Endothelial cell of umbilical vein (primary cell): ENCODE measurements at regions not wholly inside any gene's neighbourhood (a gene's known extent, or its start where the extent isn't known, plus 50 kb on each side); places are given as distances from the start of the nearest gene placed in this dataset.

Source experiments
- BruUV-seq: library from RNA; stranded (reverse); fragments of 400-500 nt; replicated peaks from 2 replicates; lab custom pipeline; 2021; lab: Mats Ljungman, UMichigan
- CTCF ChIA-PET: fragments of 300-600, 350-600 bp; sonication (Branson Sonifier 250); formaldehyde crosslinking; loops from one replicate; lab custom pipeline; 2021; ENCODE audit warnings: antibody characterized with exemption, inconsistent platforms; lab: Charles Lee
- POLR2A ChIA-PET: fragments of 300-600, 350-600 bp; sonication (Branson Sonifier 250); formaldehyde crosslinking; loops from one replicate; lab custom pipeline; 2021; ENCODE audit warnings: antibody characterized with exemption, inconsistent platforms; lab: Charles Lee
- DNase-seq: peaks from one replicate; pipeline ENCODE4 v3.0.0-alpha.2; 2011; ENCODE audit warnings: low read depth, low spot score
- FAIRE-seq: peaks from 2 replicates; lab custom pipeline; 2011; peaks lifted over from hg19 to GRCh38; lab: Jason Lieb, UNC
- H2AFZ ChIP-seq: 2 replicates; pipeline ENCODE4 v1.6.0; 2012; ENCODE audit warnings: low read depth, low read length, control low read depth, inconsistent platforms
- H3K27ac ChIP-seq: 2 replicates; pipeline ENCODE4 v1.5.1; 2011; ENCODE audit warnings: low read depth, mild to moderate bottlenecking, control low read depth, low read length, moderate library complexity; ENCODE audit not compliant: insufficient read depth
- H3K27me3 ChIP-seq, 2 experiments: 2 replicates each; pipeline versions ENCODE4 v1.6.0 to v1.6.1; 2011; ENCODE audit warnings: low read length in 2 of 2, mixed read lengths in 1 of 2; ENCODE audit not compliant: control insufficient read depth in 2 of 2, insufficient read depth in 2 of 2
- H3K36me3 ChIP-seq, 2 experiments: 2 replicates in 1 of 2; 3 replicates in 1 of 2; pipeline ENCODE4 v1.5.1; 2011; ENCODE audit warnings: low read length in 2 of 2, mild to moderate bottlenecking in 1 of 2, moderate library complexity in 1 of 2; ENCODE audit not compliant: control insufficient read depth in 2 of 2, insufficient read depth in 2 of 2; ENCODE audit errors: extremely low read depth in 1 of 2
- H3K4me1 ChIP-seq: 3 replicates; pipeline ENCODE4 v1.5.1; 2011; ENCODE audit warnings: mild to moderate bottlenecking, low read length; ENCODE audit not compliant: control insufficient read depth, insufficient read depth; ENCODE audit errors: extremely low read depth
- H3K4me2 ChIP-seq: 2 replicates; pipeline ENCODE4 v1.6.1; 2011; ENCODE audit warnings: low read length, control low read depth, mixed read lengths; ENCODE audit not compliant: insufficient read depth
- H3K4me3 ChIP-seq, 3 experiments: fragments of 200-600 bp in 1 of 3; sonication (generic), shearing (Covaris generic) in 1 of 3; replicated peaks in 1 of 3; 2 replicates each; pipeline ENCODE4 v1.5.1; 2011 to 2016; ENCODE audit warnings: control low read depth in 3 of 3, low read length in 3 of 3, mild to moderate bottlenecking in 2 of 3, inconsistent platforms in 1 of 3, low read depth in 1 of 3, moderate library complexity in 1 of 3; ENCODE audit not compliant: insufficient read depth in 1 of 3
- H3K79me2 ChIP-seq: 2 replicates; pipeline ENCODE4 v1.6.0; 2012; ENCODE audit warnings: low read length, inconsistent platforms; ENCODE audit not compliant: control insufficient read depth, insufficient read depth
- H3K9ac ChIP-seq: replicated peaks from 2 replicates; pipeline ENCODE3; 2011; ENCODE audit warnings: low read length, control low read depth; ENCODE audit not compliant: insufficient read depth; ENCODE audit errors: extremely low read depth
- H3K9me1 ChIP-seq: replicated peaks from 3 replicates; pipeline ENCODE4 v1.6.0; 2011; ENCODE audit warnings: mild to moderate bottlenecking, low read length; ENCODE audit not compliant: control insufficient read depth, insufficient read depth; ENCODE audit errors: extremely low read depth
- H3K9me3 ChIP-seq: replicated peaks from 2 replicates; pipeline ENCODE4 v1.5.1; 2012; ENCODE audit warnings: low read length, inconsistent platforms; ENCODE audit not compliant: control insufficient read depth, insufficient read depth
- H4K20me1 ChIP-seq: replicated peaks from 2 replicates; pipeline ENCODE3; 2011; ENCODE audit warnings: mild to moderate bottlenecking, low read length; ENCODE audit not compliant: control insufficient read depth, insufficient read depth; ENCODE audit errors: extremely low read depth
- CTCF ChIP-seq, 2 donors: IDR thresholded peaks; 1 replicate in 1 of 2; 2 replicates in 1 of 2; pipeline ENCODE4 v1.5.1; 2011; ENCODE audit warnings: low read length in 2 of 2, mild to moderate bottlenecking in 2 of 2, moderate library complexity in 2 of 2, control low read depth in 1 of 2, inconsistent platforms in 1 of 2, low read depth in 1 of 2; ENCODE audit not compliant: insufficient read depth in 1 of 2; ENCODE audit errors: extremely low read depth in 1 of 2
- EZH2 ChIP-seq: IDR thresholded peaks from 2 replicates; pipeline ENCODE4 v1.6.1; 2012; ENCODE audit warnings: borderline replicate concordance, low read depth, mild to moderate bottlenecking, moderate library complexity, low read length, inconsistent platforms; ENCODE audit not compliant: severe bottlenecking
- FOS ChIP-seq: IDR thresholded peaks from 2 replicates; pipeline ENCODE4 v1.6.1; 2011; ENCODE audit warnings: mild to moderate bottlenecking, low read length, moderate library complexity, borderline replicate concordance; ENCODE audit not compliant: insufficient read depth
- GATA2 ChIP-seq: IDR thresholded peaks from 2 replicates; pipeline ENCODE4 v1.7.0; 2011; ENCODE audit warnings: low read depth, mild to moderate bottlenecking, moderate library complexity, mixed read lengths, low read length; ENCODE audit not compliant: insufficient read length, insufficient read depth
- JUN ChIP-seq: IDR thresholded peaks from 2 replicates; pipeline ENCODE4 v1.6.1; 2011; ENCODE audit warnings: borderline replicate concordance, low read depth; ENCODE audit not compliant: insufficient read length, insufficient read depth
- MYC ChIP-seq: IDR thresholded peaks from one replicate; pipeline ENCODE4 v1.6.1; 2011; ENCODE audit warnings: mild to moderate bottlenecking, low read depth, low read length
- POLR2A ChIP-seq: IDR thresholded peaks from 2 replicates; pipeline ENCODE4 v1.6.1; 2012; ENCODE audit warnings: low read depth, mild to moderate bottlenecking, control low read depth, low read length
- POLR2AphosphoS5 ChIP-seq: IDR thresholded peaks from 2 replicates; pipeline ENCODE4 v1.6.1; 2012; ENCODE audit warnings: low read depth, mild to moderate bottlenecking, control low read depth, low read length, moderate library complexity; ENCODE audit not compliant: insufficient read depth
- dilution Hi-C: fragments of 300-500 bp; cut with MboI; formaldehyde crosslinking; loops from one replicate; pipeline ENCODE4 v1.15.0; 2019; ENCODE audit warnings: low sequenced_read_pairs; ENCODE audit not compliant: extremely low pct_ligation_motif_present
- intact Hi-C: fragments of 100-400 bp; cut with micrococcal nuclease; formaldehyde crosslinking; loops from one replicate; pipeline ENCODE4 v1.10.0; 2022

- Histone ChIP-seq H3K79me2 (no peaks in the 10 kb centered on the region), H3K9me1 (no peaks in the 10 kb centered on the region), H3K4me2 (no peak overlapping the region), H3K4me3 (no peak overlapping the region), H4K20me1 (no peaks in the 10 kb centered on the region), H3K9me3 (peaks cover 4% of the 10 kb centered on the region), H3K36me3 (no peaks in the 10 kb centered on the region), H3K4me1 (no peaks in the 10 kb centered on the region), H3K27ac (no peak overlapping the region), H2AFZ (no peak overlapping the region), H3K9ac (no peak overlapping the region), H3K27me3 (no peaks in the 10 kb centered on the region)
- intact Hi-C loops, result no loop called here
- DNase-seq (no peak), FAIRE-seq (no peak)
- TF ChIP-seq GATA2 (no peak), JUN (no peak), MYC (no peak), POLR2A (no peak), CTCF (IDR thresholded peaks at IDR 0.05; ENCODE audit: extremely low read depth in 1 of 2, insufficient read depth in 1 of 2, low read depth in 1 of 2, low read length in 2 of 2) (no peak), FOS (no peak), POLR2AphosphoS5 (no peak), EZH2 (no peak)
- POLR2A ChIA-PET, result no interaction called here
- CTCF ChIA-PET, result no interaction called here
- dilution Hi-C loops, result no loop called here
- BruUV-seq, result no TSS peak
Observed at GRCh38 chr18:73807551-73808192, 340.0 kb downstream of the FBXO15 start.
